GM23338 (cell line): ENCODE measurements at regions not wholly inside any gene's neighbourhood (a gene's known extent, or its start where the extent isn't known, plus 50 kb on each side); places are given as distances from the start of the nearest gene placed in this dataset.

Source experiments
- ATAC-seq: fragments of 200-7000 bp; cut with Tn5 transposase; 3 replicates; pipeline ENCODE4 v1.9.1; 2020
- DNase-seq: peaks from one replicate; pipeline ENCODE4 v3.0.0-alpha.2; 2015; ENCODE audit warnings: low spot score
- H2AFZ ChIP-seq: fragments of 200-600 bp; sonication (generic); 2 replicates; pipeline ENCODE4 v1.8.0; 2016; ENCODE audit warnings: antibody characterized with exemption, mild to moderate bottlenecking, moderate library complexity
- H3F3A ChIP-seq: fragments of 200-600 bp; sonication (generic); replicated peaks from 2 replicates; pipeline ENCODE4 v1.8.0; 2017; ENCODE audit warnings: antibody characterized with exemption, mixed run types, low read depth
- H3K27ac ChIP-seq: fragments of 200-600 bp; sonication (generic); 2 replicates; pipeline ENCODE4 v1.6.1; 2016; ENCODE audit warnings: low read depth
- H3K27me3 ChIP-seq: fragments of 200-600 bp; sonication (generic); 2 replicates; pipeline ENCODE4 v1.8.0; 2016; ENCODE audit warnings: mild to moderate bottlenecking, mixed run types, moderate library complexity; ENCODE audit not compliant: insufficient read depth
- H3K36me3 ChIP-seq: fragments of 200-600 bp; sonication (generic); 2 replicates; pipeline ENCODE4 v1.8.0; 2016; ENCODE audit warnings: mild to moderate bottlenecking; ENCODE audit not compliant: insufficient read depth
- H3K4me1 ChIP-seq: fragments of 200-600 bp; sonication (generic); 2 replicates; pipeline ENCODE4 v1.8.0; 2016; ENCODE audit warnings: mild to moderate bottlenecking, moderate library complexity; ENCODE audit not compliant: insufficient read depth
- H3K4me2 ChIP-seq: fragments of 200-600 bp; sonication (generic); 2 replicates; pipeline ENCODE4 v1.7.1; 2017; ENCODE audit warnings: mixed run types
- H3K4me3 ChIP-seq: fragments of 200-600 bp; sonication (generic); 2 replicates; pipeline ENCODE4 v1.6.1; 2016; ENCODE audit warnings: mixed run types
- H3K79me2 ChIP-seq: fragments of 200-600 bp; sonication (generic); replicated peaks from 2 replicates; pipeline ENCODE4 v1.8.0; 2017; ENCODE audit warnings: mild to moderate bottlenecking; ENCODE audit not compliant: insufficient read depth
- H3K9me2 ChIP-seq: fragments of 200-600 bp; sonication (generic); 2 replicates; pipeline ENCODE4 v1.8.0; 2017; ENCODE audit not compliant: insufficient read depth
- H4K20me1 ChIP-seq: fragments of 200-600 bp; sonication (generic); replicated peaks from 2 replicates; pipeline ENCODE4 v1.8.0; 2017; ENCODE audit warnings: mild to moderate bottlenecking; ENCODE audit not compliant: insufficient read depth
- H3K27ac Mint-ChIP-seq: 2 replicates; pipeline ENCODE4 v1.8.0; 2020; ENCODE audit warnings: inconsistent platforms, mild to moderate bottlenecking, moderate library complexity, mixed read lengths
- H3K27me3 Mint-ChIP-seq: 3 replicates; pipeline ENCODE4 v1.8.0; 2022; ENCODE audit warnings: low read depth, mild to moderate bottlenecking, moderate library complexity, mixed read lengths, inconsistent platforms; ENCODE audit not compliant: insufficient read depth, poor library complexity
- H3K36me3 Mint-ChIP-seq: 3 replicates; pipeline ENCODE4 v1.8.0; 2021; ENCODE audit warnings: low read depth, mild to moderate bottlenecking, inconsistent platforms, moderate library complexity, mixed read lengths
- H3K4me1 Mint-ChIP-seq: 3 replicates; pipeline ENCODE4 v1.8.0; 2020; ENCODE audit warnings: mild to moderate bottlenecking, inconsistent platforms, mixed read lengths
- H3K4me3 Mint-ChIP-seq: 3 replicates; pipeline ENCODE4 v1.8.0; 2021; ENCODE audit warnings: moderate library complexity, mild to moderate bottlenecking, inconsistent platforms, mixed read lengths
- H3K9me3 Mint-ChIP-seq: 3 replicates; pipeline ENCODE4 v1.8.0; 2020; ENCODE audit warnings: moderate library complexity, mild to moderate bottlenecking, inconsistent platforms, mixed read lengths
- CREB1 ChIP-seq: fragments of 250-450 bp; sonication (Bioruptor Pico); IDR thresholded peaks from 2 replicates; pipeline ENCODE4 v1.5.0; 2020; ENCODE audit warnings: low read depth, mild to moderate bottlenecking, moderate library complexity
- CTCF ChIP-seq, 2 experiments: fragments of 200-600 bp in 1 of 2; sonication (generic) in 1 of 2; conservative IDR thresholded peaks; 2 replicates each; pipeline versions ENCODE4 v1.5.1 to v1.6.1; 2016 to 2017; ENCODE audit warnings: antibody characterized with exemption in 2 of 2, low read depth in 2 of 2, mild to moderate bottlenecking in 2 of 2, moderate library complexity in 1 of 2
- EZH2 ChIP-seq: fragments of 200-600 bp; sonication (generic); IDR thresholded peaks from one replicate; pipeline ENCODE4 v1.8.0; 2017; ENCODE audit warnings: antibody characterized with exemption, mild to moderate bottlenecking, low read depth; ENCODE audit not compliant: unreplicated experiment
- EZH2phosphoT487 ChIP-seq: fragments of 200-600 bp; sonication (generic); IDR thresholded peaks from one replicate; pipeline ENCODE4 v1.8.1; 2018; ENCODE audit warnings: antibody characterized with exemption; ENCODE audit not compliant: unreplicated experiment
- JUNB ChIP-seq: IDR thresholded peaks from one replicate; pipeline ENCODE4 v1.6.1; 2016; ENCODE audit warnings: antibody characterized with exemption; ENCODE audit not compliant: unreplicated experiment
- NANOG ChIP-seq: IDR thresholded peaks from 2 replicates; pipeline ENCODE4 v1.6.1; 2016; ENCODE audit warnings: antibody characterized with exemption, borderline replicate concordance
- POLR2AphosphoS5 ChIP-seq: IDR thresholded peaks from 2 replicates; pipeline ENCODE4 v1.6.1; 2016; ENCODE audit warnings: antibody characterized with exemption, low read depth
- REST ChIP-seq: IDR thresholded peaks from one replicate; pipeline ENCODE4 v1.6.1; 2018; ENCODE audit warnings: antibody characterized with exemption; ENCODE audit not compliant: unreplicated experiment
- ZNF114 ChIP-seq: fragments of 250-450 bp; sonication (Bioruptor Pico); IDR thresholded peaks from 2 replicates; pipeline ENCODE4 v1.5.0; 2020; ENCODE audit warnings: mild to moderate bottlenecking, moderate library complexity
- TF ChIP-seq, protein P1 (sequence below): IDR thresholded peaks from 2 replicates; pipeline ENCODE4 v1.6.1; 2016; ENCODE audit warnings: antibody characterized with exemption

- TF ChIP-seq POLR2AphosphoS5, result no peak
- no peak for TF ChIP-seq REST
- no peak for TF ChIP-seq CTCF (conservative IDR thresholded peaks at IDR 0.05; ENCODE audit: low read depth in 2 of 2)
- no peak for TF ChIP-seq EZH2phosphoT487
- TF ChIP-seq, protein P1, sequence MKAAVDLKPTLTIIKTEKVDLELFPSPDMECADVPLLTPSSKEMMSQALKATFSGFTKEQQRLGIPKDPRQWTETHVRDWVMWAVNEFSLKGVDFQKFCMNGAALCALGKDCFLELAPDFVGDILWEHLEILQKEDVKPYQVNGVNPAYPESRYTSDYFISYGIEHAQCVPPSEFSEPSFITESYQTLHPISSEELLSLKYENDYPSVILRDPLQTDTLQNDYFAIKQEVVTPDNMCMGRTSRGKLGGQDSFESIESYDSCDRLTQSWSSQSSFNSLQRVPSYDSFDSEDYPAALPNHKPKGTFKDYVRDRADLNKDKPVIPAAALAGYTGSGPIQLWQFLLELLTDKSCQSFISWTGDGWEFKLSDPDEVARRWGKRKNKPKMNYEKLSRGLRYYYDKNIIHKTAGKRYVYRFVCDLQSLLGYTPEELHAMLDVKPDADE, result no peak
- no peak for TF ChIP-seq JUNB
- no peak for TF ChIP-seq CREB1 (CRISPR knock-in tag)
- no peak for TF ChIP-seq EZH2
- Histone ChIP-seq H3K4me1 (no peaks in the 10 kb centered on the region), H3K36me3 (no peaks in the 10 kb centered on the region), H4K20me1 (no peaks in the 10 kb centered on the region), H3K79me2 (no peaks in the 10 kb centered on the region), H3K9me2 (peaks cover 4% of the 10 kb centered on the region; the same call in 1 of the 2 replicates), H2AFZ (no peak overlapping the region), H3F3A (no peaks in the 10 kb centered on the region), H3K4me3 (no peak overlapping the region), H3K4me2 (no peak overlapping the region), H3K27me3 (no peaks in the 10 kb centered on the region), H3K27ac (no peak overlapping the region)
- no peak for DNase-seq
- H3K27me3 Mint-ChIP-seq, result peaks cover 2% of the 10 kb centered on the region
- no peak for ATAC-seq
- no peak overlapping the region for H3K27ac Mint-ChIP-seq
- peaks cover 18% of the 10 kb centered on the region for H3K9me3 Mint-ChIP-seq
- H3K36me3 Mint-ChIP-seq, result peaks cover 10% of the 10 kb centered on the region
- no peaks in the 10 kb centered on the region for H3K4me1 Mint-ChIP-seq
- no peak overlapping the region for H3K4me3 Mint-ChIP-seq
These were observed 239.5 kb upstream of the MAP3K1 start for GRCh38 chr5:56575821-56576220.

DNA sequence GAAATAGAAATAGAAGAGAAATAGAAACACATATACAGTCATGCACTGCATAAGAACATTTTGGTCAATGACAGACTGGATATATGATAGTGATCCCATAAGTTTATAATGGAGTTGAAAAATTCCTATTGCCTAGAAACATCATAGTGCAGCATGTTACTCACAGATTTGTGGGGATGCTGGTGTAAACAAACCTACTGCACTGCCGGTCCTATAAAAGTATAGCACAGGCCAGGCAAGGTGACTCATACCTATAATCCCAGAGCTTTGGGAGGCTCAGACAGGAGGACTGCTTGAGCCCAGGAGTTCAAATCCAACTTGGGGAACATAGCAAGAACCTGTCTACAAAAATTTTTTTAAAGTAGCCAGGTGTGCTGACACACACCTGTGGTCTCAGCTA is 240.6 kb upstream of the MAP3K1 start:
- Histone ChIP-seq H4K20me1 (no peaks in the 10 kb centered on the region), H2AFZ (no peak overlapping the region), H3K36me3 (no peaks in the 10 kb centered on the region), H3K79me2 (no peaks in the 10 kb centered on the region), H3K27ac (no peak overlapping the region), H3K4me2 (no peak overlapping the region), H3K4me3 (no peak overlapping the region), H3K4me1 (no peaks in the 10 kb centered on the region), H3F3A (no peaks in the 10 kb centered on the region), H3K27me3 (no peaks in the 10 kb centered on the region), H3K9me2 (no peaks in the 10 kb centered on the region)
- ATAC-seq (no peak), DNase-seq (no peak)
- no peak overlapping the region for H3K27ac Mint-ChIP-seq
- H3K4me3 Mint-ChIP-seq, result no peak overlapping the region
- H3K27me3 Mint-ChIP-seq, result peaks cover 2% of the 10 kb centered on the region
- H3K9me3 Mint-ChIP-seq, result peaks cover 18% of the 10 kb centered on the region
- H3K4me1 Mint-ChIP-seq, result no peaks in the 10 kb centered on the region
- peaks cover 10% of the 10 kb centered on the region for H3K36me3 Mint-ChIP-seq
- TF ChIP-seq NANOG (no peak), EZH2 (no peak), JUNB (no peak), ZNF114 (CRISPR knock-in tag) (no peak), CREB1 (CRISPR knock-in tag) (no peak)
- TF ChIP-seq, protein P1, result no peak
